Tibial artery (tissue), 4 donors: ENCODE measurements at regions not wholly inside any gene's neighbourhood (a gene's known extent, or its start where the extent isn't known, plus 50 kb on each side); places are given as distances from the start of the nearest gene placed in this dataset.
"Not testable (repeated sequence)": the region's sequence is repeated elsewhere in the genome, so short reads cannot be mapped to it uniquely, and the experiment has no call there.

Experiments
- DNase-seq, 2 donors: peaks; one replicate each; pipeline ENCODE4 v3.0.0-alpha.2; 2019
- H3K27ac ChIP-seq, 2 donors: fragments of 200-600 bp; sonication (generic) in 1 of 2; 1 replicate in 1 of 2; 2 replicates in 1 of 2; pipeline ENCODE4 v1.5.1; 2018 to 2019; ENCODE audit warnings: mild to moderate bottlenecking in 1 of 2
- H3K27me3 ChIP-seq, 2 donors: fragments of 200-600 bp; sonication (generic) in 1 of 2; one replicate each; pipeline versions ENCODE4 v1.5.1 to v1.6.0; 2016 to 2019
- H3K36me3 ChIP-seq, 3 donors: fragments of 200-600 bp; sonication (generic) in 2 of 3; one replicate each; pipeline ENCODE4 v1.5.1; 2016 to 2019; ENCODE audit warnings: mild to moderate bottlenecking in 2 of 3
- H3K4me1 ChIP-seq, 4 donors: fragments of 200-600 bp; sonication (generic) in 2 of 4; 1 replicate in 3 of 4; 2 replicates in 1 of 4; pipeline ENCODE4 v1.5.1; 2016 to 2019
- H3K4me3 ChIP-seq, 2 donors: fragments of 200-600 bp; sonication (generic) in 1 of 2; 1 replicate in 1 of 2; 2 replicates in 1 of 2; pipeline ENCODE4 v1.5.1; 2018 to 2019; ENCODE audit warnings: mild to moderate bottlenecking in 2 of 2
- H3K9me3 ChIP-seq, 3 donors: fragments of 200-600 bp; sonication (generic) in 1 of 3; one replicate each; pipeline ENCODE4 v1.5.1; 2016 to 2019
- intact Hi-C: fragments of 100-400 bp; cut with DNase I; formaldehyde crosslinking; loops from one replicate; pipeline ENCODE4 v1.15.0; 2023; ENCODE audit warnings: low total_unique reads
- TF ChIP-seq, protein P1 (sequence below), 2 experiments: fragments of 200-600 bp in 1 of 2; fragments of 450-650 bp in 1 of 2; IDR thresholded peaks; one replicate each; pipeline ENCODE4 v1.5.1; 2017 to 2019; ENCODE audit warnings: antibody characterized with exemption in 2 of 2, mild to moderate bottlenecking in 1 of 2, moderate library complexity in 1 of 2

- no peaks in the 10 kb centered on the region for H3K27me3 ChIP-seq
- no peaks in the 10 kb centered on the region for H3K9me3 ChIP-seq
- intact Hi-C loops = no loop called here
- H3K36me3 ChIP-seq = no peaks in the 10 kb centered on the region
- TF ChIP-seq, protein P1, sequence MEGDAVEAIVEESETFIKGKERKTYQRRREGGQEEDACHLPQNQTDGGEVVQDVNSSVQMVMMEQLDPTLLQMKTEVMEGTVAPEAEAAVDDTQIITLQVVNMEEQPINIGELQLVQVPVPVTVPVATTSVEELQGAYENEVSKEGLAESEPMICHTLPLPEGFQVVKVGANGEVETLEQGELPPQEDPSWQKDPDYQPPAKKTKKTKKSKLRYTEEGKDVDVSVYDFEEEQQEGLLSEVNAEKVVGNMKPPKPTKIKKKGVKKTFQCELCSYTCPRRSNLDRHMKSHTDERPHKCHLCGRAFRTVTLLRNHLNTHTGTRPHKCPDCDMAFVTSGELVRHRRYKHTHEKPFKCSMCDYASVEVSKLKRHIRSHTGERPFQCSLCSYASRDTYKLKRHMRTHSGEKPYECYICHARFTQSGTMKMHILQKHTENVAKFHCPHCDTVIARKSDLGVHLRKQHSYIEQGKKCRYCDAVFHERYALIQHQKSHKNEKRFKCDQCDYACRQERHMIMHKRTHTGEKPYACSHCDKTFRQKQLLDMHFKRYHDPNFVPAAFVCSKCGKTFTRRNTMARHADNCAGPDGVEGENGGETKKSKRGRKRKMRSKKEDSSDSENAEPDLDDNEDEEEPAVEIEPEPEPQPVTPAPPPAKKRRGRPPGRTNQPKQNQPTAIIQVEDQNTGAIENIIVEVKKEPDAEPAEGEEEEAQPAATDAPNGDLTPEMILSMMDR (IDR thresholded peaks at IDR 0.05) = no peak
- no peak for DNase-seq
- H3K4me1 ChIP-seq = no peaks in the 10 kb centered on the region
- H3K27ac ChIP-seq = no peak overlapping the region
- no peak overlapping the region for H3K4me3 ChIP-seq
These were observed 164.1 kb upstream of the CCNH start for GRCh38 chr5:87576867-87577266.

- H3K27ac ChIP-seq, intact Hi-C loops, H3K36me3 ChIP-seq, H3K9me3 ChIP-seq, H3K4me1 ChIP-seq, H3K4me3 ChIP-seq, H3K27me3 ChIP-seq, DNase-seq: not testable (repeated sequence)
These were observed 163.6 kb upstream of the CCNH start for GRCh38 chr5:87576306-87576705.

DNA sequence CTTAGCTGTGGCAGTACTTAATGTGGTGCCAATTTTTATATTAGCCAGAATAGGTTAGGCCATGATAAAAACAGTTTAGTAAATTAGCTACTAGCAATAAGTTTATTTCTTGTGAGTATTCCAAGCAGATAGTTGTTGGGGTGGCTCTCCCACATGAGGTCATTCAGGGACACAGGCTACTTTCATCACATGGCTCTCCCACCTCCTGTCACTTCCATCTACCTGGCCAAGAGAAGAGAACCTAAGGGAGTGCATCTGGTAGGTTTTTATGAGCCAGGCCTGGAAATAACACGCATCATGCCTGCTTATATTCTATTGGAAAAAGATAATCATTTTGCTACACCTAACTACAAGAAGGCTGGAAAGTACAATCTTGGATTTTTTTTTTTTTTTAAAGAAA is 161.4 kb upstream of the CCNH start:
- H3K9me3 ChIP-seq = no peaks in the 10 kb centered on the region
- TF ChIP-seq, protein P1 (IDR thresholded peaks at IDR 0.05) = no peak
- H3K4me3 ChIP-seq = no peak overlapping the region
- DNase-seq = no peak
- no peak overlapping the region for H3K27ac ChIP-seq
- H3K36me3 ChIP-seq = no peaks in the 10 kb centered on the region
- intact Hi-C loops = no loop called here
- H3K27me3 ChIP-seq = no peaks in the 10 kb centered on the region
- H3K4me1 ChIP-seq = no peaks in the 10 kb centered on the region

DNA sequence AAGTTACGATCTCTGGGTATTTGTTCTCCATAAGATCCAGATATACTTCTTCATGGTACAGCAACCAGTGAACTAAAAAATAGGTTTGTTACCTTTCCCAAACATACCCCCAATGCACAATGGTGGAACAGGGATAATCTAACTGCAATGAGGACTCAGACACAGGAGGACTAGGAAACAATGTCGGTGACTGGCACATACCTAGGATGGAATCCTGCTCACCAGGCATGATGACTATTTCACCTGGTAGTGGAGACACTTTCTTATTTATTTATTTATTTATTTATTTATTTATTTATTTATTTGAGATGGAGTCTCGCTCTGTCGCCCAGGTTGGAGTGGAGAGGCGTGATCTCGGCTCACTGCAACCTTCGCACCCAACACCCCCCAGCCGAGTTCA is 159.9 kb upstream of the CCNH start:
- no peaks in the 10 kb centered on the region for H3K36me3 ChIP-seq
- H3K4me1 ChIP-seq = no peaks in the 10 kb centered on the region
- no peak for DNase-seq
- TF ChIP-seq, protein P1 (IDR thresholded peaks at IDR 0.05) = no peak
- no peaks in the 10 kb centered on the region for H3K27me3 ChIP-seq
- H3K27ac ChIP-seq = no peak overlapping the region
- intact Hi-C loops = no loop called here
- H3K4me3 ChIP-seq = no peak overlapping the region
- H3K9me3 ChIP-seq = no peaks in the 10 kb centered on the region

GRCh38 chr5:87572090-87572489 is 159.4 kb upstream of the CCNH start:
- intact Hi-C loops = no loop called here
- no peak for DNase-seq
- H3K27ac ChIP-seq = no peak overlapping the region
- TF ChIP-seq, protein P1 (IDR thresholded peaks at IDR 0.05) = no peak
- H3K9me3 ChIP-seq = no peaks in the 10 kb centered on the region
- H3K4me3 ChIP-seq = no peak overlapping the region
- H3K4me1 ChIP-seq = no peaks in the 10 kb centered on the region
- no peaks in the 10 kb centered on the region for H3K36me3 ChIP-seq
- no peaks in the 10 kb centered on the region for H3K27me3 ChIP-seq

- TF ChIP-seq, protein P1 (IDR thresholded peaks at IDR 0.05) = no peak
These were observed 157.6 kb upstream of the CCNH start for GRCh38 chr5:87570366-87570765.

More at GRCh38 chr5:87570366-87570765, 157.6 kb upstream of the CCNH start:
- Histone ChIP-seq H3K27me3 (no peaks in the 10 kb centered on the region), H3K4me1 (no peaks in the 10 kb centered on the region), H3K9me3 (no peaks in the 10 kb centered on the region), H3K4me3 (no peak overlapping the region), H3K27ac (no peak overlapping the region), H3K36me3 (no peaks in the 10 kb centered on the region)
- intact Hi-C loops = no loop called here
- DNase-seq = no peak
